Islet precursor cell (in vitro differentiated cells): ENCODE measurements at regions not wholly inside any gene's neighbourhood (a gene's known extent, or its start where the extent isn't known, plus 50 kb on each side); places are given as distances from the start of the nearest gene placed in this dataset.
A peak's percentile ranks its signal among the peaks of the same experiment; 100 is the strongest.

Source experiments
- DNase-seq: peaks from one replicate; pipeline ENCODE4 v3.0.0-alpha.2; 2018

DNA sequence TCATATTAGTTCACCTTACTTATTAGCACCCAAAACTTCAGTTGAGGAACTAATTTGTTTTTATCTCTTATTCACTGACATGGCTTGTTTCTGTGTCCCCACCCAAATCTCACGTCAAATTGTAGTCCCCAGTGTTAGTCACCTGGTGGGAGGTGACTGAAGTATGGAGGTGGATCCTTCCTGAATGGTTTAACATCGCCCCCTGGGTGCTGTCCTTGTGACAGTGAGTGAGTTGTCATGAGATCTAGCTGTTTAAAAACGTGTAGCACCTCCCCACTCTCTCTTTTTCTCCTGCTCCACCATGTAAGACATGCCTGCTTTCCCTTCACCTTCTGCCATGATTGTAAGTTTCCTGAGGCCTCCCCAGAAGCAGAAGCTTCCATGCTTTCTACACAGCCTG lies 75.0 kb upstream of the HECTD2 start:
- DNase-seq, result no peak

DNA sequence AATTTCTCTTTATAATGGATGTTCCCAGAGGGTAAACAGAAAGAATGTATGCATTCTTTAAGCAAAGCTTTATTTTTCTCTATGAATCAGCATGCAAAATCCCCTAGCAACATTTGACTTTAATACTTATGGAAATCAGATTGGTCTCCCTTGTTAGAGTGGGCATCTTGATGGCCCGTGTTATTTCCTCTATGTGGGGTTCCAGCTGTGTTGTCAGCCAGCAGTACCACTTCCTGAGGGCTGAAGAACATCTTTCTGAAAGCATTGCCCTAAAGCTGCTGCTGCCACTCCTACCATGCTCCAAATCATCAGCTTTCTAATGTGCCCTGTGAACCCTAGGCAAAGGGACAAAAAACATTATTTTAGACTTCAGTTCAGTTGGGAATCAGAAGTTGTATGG lies 70.4 kb upstream of the HECTD2 start:
- DNase-seq, result no peak

- no peak for DNase-seq
Measured at GRCh38 chr10:91340613-91341362, 69.4 kb upstream of the HECTD2 start.

- no peak for DNase-seq
Measured at GRCh38 chr10:91341686-91342085, 68.5 kb upstream of the HECTD2 start.

GRCh38 chr10:91343010-91343409 lies 67.1 kb upstream of the HECTD2 start:
- no peak for DNase-seq

DNA sequence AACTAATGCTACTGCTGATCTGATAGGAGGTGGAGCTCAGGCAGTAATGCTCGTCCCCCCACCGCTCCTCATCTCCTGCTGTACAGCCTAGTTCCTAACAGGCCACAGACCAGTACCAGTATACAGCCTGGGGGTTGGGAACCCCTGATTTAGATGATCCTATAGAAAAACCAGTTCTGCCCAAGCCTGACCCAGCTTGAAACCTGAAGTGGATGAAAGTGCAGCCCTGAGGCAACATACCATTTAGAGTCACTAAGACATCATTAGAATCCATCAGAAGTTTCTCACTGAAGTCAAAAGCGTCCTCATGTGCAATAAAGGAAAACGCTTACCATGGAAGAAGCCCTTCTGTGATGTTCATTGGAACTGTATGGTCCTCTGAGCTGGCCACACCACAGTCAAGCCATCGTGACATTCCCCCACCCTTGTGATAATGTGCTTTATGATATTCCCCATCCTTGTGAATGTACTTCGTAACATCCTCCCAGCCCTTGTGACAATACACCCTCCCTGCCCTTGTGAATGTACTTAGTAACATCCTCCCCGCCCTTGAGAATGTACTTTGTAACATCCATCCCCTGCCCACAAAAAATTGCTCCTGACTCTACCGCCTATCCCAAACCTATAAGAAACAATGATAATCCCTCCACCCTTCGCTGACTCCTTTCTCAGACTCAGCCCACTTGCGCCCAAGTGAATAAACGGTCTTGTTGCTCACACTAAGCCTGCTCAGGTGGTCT lies 65.9 kb upstream of the HECTD2 start:
- DNase-seq, result peak; percentile 57

DNA sequence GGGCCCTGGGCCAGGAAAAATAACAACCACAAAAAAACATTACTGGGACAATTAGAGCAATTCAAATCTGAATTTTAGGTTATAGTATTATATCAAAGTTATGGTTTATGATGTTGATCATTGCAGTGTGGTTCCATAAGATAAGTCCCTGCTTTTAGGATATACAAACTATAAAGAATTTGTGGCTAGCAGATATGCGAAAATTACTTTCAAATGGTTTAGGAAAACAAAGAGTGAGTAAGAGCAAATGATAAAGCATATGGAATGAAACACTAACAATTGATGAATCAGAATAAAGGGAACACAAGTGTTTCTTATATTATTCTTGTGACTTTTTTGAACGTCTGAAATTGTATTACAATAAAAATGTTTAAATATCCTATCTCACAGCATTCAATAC lies 64.4 kb upstream of the HECTD2 start:
- DNase-seq, result no peak

- DNase-seq, result no peak
Measured at GRCh38 chr10:91347529-91347928, 62.6 kb upstream of the HECTD2 start.

GRCh38 chr10:91349381-91349780 lies 60.8 kb upstream of the HECTD2 start:
- DNase-seq, result peak; percentile 80

DNA sequence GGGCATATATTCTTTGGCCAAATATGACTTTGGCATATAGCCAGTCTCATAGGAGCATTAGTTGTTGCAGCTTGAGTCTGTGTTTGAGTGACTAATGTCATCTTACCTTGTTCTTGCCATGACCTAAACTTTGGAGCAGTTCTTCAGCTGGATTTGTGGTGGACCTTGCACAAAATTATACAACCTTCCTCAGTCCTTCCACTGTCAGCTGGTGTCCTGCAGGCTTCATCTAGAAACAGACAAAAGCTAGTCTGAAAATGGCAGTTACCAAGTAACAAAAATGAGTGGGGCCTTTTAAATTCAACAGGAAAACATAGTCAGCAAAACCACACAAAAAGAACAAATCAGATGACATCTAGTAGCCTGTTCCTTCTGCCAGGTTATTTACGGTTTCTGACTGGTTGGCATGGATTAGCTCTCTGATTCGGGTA lies 59.5 kb upstream of the HECTD2 start:
- DNase-seq, result no peak

GRCh38 chr10:91352760-91353159 lies 57.4 kb upstream of the HECTD2 start:
- DNase-seq, result no peak

- no peak for DNase-seq
Measured at GRCh38 chr10:91354166-91355075, 55.7 kb upstream of the HECTD2 start.

DNA sequence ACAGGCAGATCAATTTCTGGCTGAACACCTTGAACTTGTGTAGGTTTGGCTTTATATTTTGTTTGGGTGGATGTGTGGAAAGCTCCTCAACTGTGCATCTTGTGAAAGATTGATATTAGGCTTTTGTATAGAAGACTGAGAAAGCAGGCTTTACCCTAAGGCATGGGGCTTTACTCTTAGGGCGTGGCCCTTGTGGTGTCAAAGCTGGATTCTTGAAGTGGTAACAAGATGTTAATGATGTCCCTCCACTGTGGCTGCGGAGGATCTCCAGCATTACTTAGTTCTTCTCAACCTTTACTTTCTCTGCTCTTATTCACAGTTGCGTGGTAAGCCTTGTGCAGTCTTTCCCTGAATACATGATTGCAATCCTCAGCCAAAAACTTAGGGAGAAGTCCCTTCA lies 54.1 kb upstream of the HECTD2 start:
- DNase-seq, result no peak

- DNase-seq, result no peak
Measured at GRCh38 chr10:91357497-91357896, 52.6 kb upstream of the HECTD2 start.
